PC-9 (cell line): ENCODE measurements at regions not wholly inside any gene's neighbourhood (a gene's known extent, or its start where the extent isn't known, plus 50 kb on each side); places are given as distances from the start of the nearest gene placed in this dataset.

ENCODE experiments used
- BruUV-seq: library from RNA; stranded (reverse); fragments of 400-500 nt; replicated peaks from 2 replicates; lab custom pipeline; 2021; lab: Mats Ljungman, UMichigan
- CTCF ChIA-PET: fragments of 300-600 bp; sonication (Branson Sonifier 250); formaldehyde crosslinking; loops from one replicate; lab custom pipeline; 2022; ENCODE audit warnings: antibody characterized with exemption; lab: Charles Lee
- POLR2A ChIA-PET: fragments of 300-600 bp; sonication (Branson Sonifier 250); formaldehyde crosslinking; loops from one replicate; lab custom pipeline; 2022; ENCODE audit warnings: antibody characterized with exemption; ENCODE audit not compliant: unreplicated experiment; lab: Charles Lee
- DNase-seq, 2 experiments: peaks; one replicate each; pipeline versions ENCODE4 v3.0.0 to v3.0.0-alpha.2; 2015 to 2022; ENCODE audit warnings: mixed read lengths in 1 of 2
- H2AFZ ChIP-seq: fragments of 200-600 bp; sonication (generic); 2 replicates; pipeline ENCODE4 v1.8.1; 2017; ENCODE audit warnings: antibody characterized with exemption
- H3F3A ChIP-seq: fragments of 200-600 bp; sonication (generic); 2 replicates; pipeline ENCODE4 v1.8.1; 2017; ENCODE audit warnings: antibody characterized with exemption, mild to moderate bottlenecking, low read depth; ENCODE audit not compliant: insufficient read depth
- H3K27ac ChIP-seq: fragments of 200-600 bp; sonication (generic); 2 replicates; pipeline ENCODE4 v1.6.1; 2016; ENCODE audit warnings: mixed run types
- H3K27me3 ChIP-seq: fragments of 200-600 bp; sonication (generic); 2 replicates; pipeline ENCODE4 v1.6.1; 2016; ENCODE audit warnings: low read depth, mixed run types; ENCODE audit not compliant: insufficient read depth
- H3K36me3 ChIP-seq: fragments of 200-600 bp; sonication (generic); 2 replicates; pipeline ENCODE4 v1.6.1; 2016; ENCODE audit warnings: low read depth, mixed run types
- H3K4me1 ChIP-seq: fragments of 200-600 bp; sonication (generic); replicated peaks from 2 replicates; pipeline ENCODE4 v1.6.1; 2016; ENCODE audit warnings: mixed run types; ENCODE audit not compliant: insufficient read depth
- H3K4me2 ChIP-seq: fragments of 200-600 bp; sonication (generic); 2 replicates; pipeline ENCODE4 v1.6.1; 2017; ENCODE audit warnings: mixed run types
- H3K4me3 ChIP-seq: fragments of 200-600 bp; sonication (generic); 2 replicates; pipeline ENCODE4 v1.6.1; 2016; ENCODE audit warnings: mixed run types
- H3K79me2 ChIP-seq: fragments of 200-600 bp; sonication (generic); 2 replicates; pipeline ENCODE4 v1.6.1; 2017; ENCODE audit warnings: low read depth, mixed run types
- H3K9me2 ChIP-seq: fragments of 200-600 bp; sonication (generic); 2 replicates; pipeline ENCODE4 v1.8.1; 2017; ENCODE audit warnings: mild to moderate bottlenecking; ENCODE audit not compliant: insufficient read depth
- H3K9me3 ChIP-seq: fragments of 200-600 bp; sonication (generic); 2 replicates; pipeline ENCODE4 v1.8.1; 2016; ENCODE audit warnings: low read depth; ENCODE audit not compliant: insufficient read depth
- H4K20me1 ChIP-seq: fragments of 200-600 bp; sonication (generic); 2 replicates; pipeline ENCODE4 v1.8.1; 2017; ENCODE audit not compliant: insufficient read depth
- EZH2 ChIP-seq: fragments of 200-600 bp; sonication (generic); IDR thresholded peaks from 2 replicates; pipeline ENCODE4 v1.8.0; 2017; ENCODE audit warnings: antibody characterized with exemption, low read depth
- intact Hi-C: fragments of 100-400 bp; cut with micrococcal nuclease; formaldehyde crosslinking; loops from one replicate; pipeline ENCODE4 v1.10.0; 2022; ENCODE audit not compliant: unreplicated experiment
- TF ChIP-seq, protein P1 (sequence below): fragments of 200-600 bp; sonication (generic); conservative IDR thresholded peaks from 2 replicates; pipeline ENCODE4 v1.6.1; 2017; ENCODE audit warnings: mixed run types, antibody characterized with exemption, mild to moderate bottlenecking, moderate library complexity

DNA sequence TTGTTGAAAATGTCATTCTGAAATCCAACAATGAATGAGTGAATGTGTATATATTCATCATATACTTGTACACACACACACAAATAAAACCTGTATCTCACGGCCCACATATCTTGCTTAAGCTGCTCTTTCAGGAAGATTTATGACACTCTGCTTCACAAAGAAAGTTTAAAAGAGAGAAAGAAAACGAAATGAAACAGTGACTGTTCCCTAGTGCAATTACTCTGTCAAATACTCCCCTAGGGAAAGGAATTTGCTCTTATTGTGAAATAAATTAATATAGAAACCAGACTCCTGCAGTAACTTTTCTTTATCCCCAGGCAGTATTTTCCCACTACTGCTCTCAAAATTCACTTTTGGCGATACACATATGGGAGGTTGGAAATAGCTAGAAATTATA is 329.1 kb downstream of the VPS13C start:
- H3K9me3 ChIP-seq: no peaks in the 10 kb centered on the region
- no peak overlapping the region for H2AFZ ChIP-seq
- H3K9me2 ChIP-seq: no peaks in the 10 kb centered on the region
- intact Hi-C loops: no loop called here
- ChIA-PET POLR2A (no interaction called here), CTCF (no interaction called here)
- H3K36me3 ChIP-seq: no peaks in the 10 kb centered on the region
- no peaks in the 10 kb centered on the region for H3K27me3 ChIP-seq
- no peak overlapping the region for H3K27ac ChIP-seq
- BruUV-seq: no TSS peak
- H3K79me2 ChIP-seq: no peaks in the 10 kb centered on the region
- no peak for DNase-seq
- no peak overlapping the region for H3K4me3 ChIP-seq
- H3K4me1 ChIP-seq: no peaks in the 10 kb centered on the region
- no peak for TF ChIP-seq EZH2
- TF ChIP-seq, protein P1, sequence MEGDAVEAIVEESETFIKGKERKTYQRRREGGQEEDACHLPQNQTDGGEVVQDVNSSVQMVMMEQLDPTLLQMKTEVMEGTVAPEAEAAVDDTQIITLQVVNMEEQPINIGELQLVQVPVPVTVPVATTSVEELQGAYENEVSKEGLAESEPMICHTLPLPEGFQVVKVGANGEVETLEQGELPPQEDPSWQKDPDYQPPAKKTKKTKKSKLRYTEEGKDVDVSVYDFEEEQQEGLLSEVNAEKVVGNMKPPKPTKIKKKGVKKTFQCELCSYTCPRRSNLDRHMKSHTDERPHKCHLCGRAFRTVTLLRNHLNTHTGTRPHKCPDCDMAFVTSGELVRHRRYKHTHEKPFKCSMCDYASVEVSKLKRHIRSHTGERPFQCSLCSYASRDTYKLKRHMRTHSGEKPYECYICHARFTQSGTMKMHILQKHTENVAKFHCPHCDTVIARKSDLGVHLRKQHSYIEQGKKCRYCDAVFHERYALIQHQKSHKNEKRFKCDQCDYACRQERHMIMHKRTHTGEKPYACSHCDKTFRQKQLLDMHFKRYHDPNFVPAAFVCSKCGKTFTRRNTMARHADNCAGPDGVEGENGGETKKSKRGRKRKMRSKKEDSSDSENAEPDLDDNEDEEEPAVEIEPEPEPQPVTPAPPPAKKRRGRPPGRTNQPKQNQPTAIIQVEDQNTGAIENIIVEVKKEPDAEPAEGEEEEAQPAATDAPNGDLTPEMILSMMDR: no peak
- H3F3A ChIP-seq: no peaks in the 10 kb centered on the region
- no peak overlapping the region for H3K4me2 ChIP-seq
- H4K20me1 ChIP-seq: no peaks in the 10 kb centered on the region

- Histone ChIP-seq H3F3A (no peaks in the 10 kb centered on the region), H2AFZ (no peak overlapping the region), H3K9me2 (no peaks in the 10 kb centered on the region), H3K4me2 (no peak overlapping the region), H3K36me3 (no peaks in the 10 kb centered on the region), H3K27me3 (peaks cover under 1% of the 10 kb centered on the region; the same call in 1 of the 2 replicates), H3K79me2 (no peaks in the 10 kb centered on the region), H3K4me1 (no peaks in the 10 kb centered on the region), H3K4me3 (no peak overlapping the region), H4K20me1 (no peaks in the 10 kb centered on the region), H3K9me3 (no peaks in the 10 kb centered on the region), H3K27ac (no peak overlapping the region)
- POLR2A ChIA-PET: no interaction called here
- intact Hi-C loops: no loop called here
- no TSS peak for BruUV-seq
- CTCF ChIA-PET: no interaction called here
- TF ChIP-seq, protein P1: no peak
- no peak for TF ChIP-seq EZH2
- DNase-seq: no peak
These were observed 330.6 kb downstream of the VPS13C start for GRCh38 chr15:61729646-61730045.

- Histone ChIP-seq H2AFZ (no peak overlapping the region), H3K4me1 (no peaks in the 10 kb centered on the region), H4K20me1 (no peaks in the 10 kb centered on the region), H3F3A (no peaks in the 10 kb centered on the region), H3K36me3 (no peaks in the 10 kb centered on the region), H3K27ac (no peak overlapping the region), H3K27me3 (peaks cover 32% of the 10 kb centered on the region), H3K4me3 (no peak overlapping the region), H3K4me2 (no peak overlapping the region), H3K9me2 (no peaks in the 10 kb centered on the region), H3K9me3 (no peaks in the 10 kb centered on the region), H3K79me2 (no peaks in the 10 kb centered on the region)
- TF ChIP-seq, protein P1: no peak
- TF ChIP-seq EZH2: no peak
- intact Hi-C loops: no loop called here
- no peak for DNase-seq
- POLR2A ChIA-PET: no interaction called here
- no TSS peak for BruUV-seq
- CTCF ChIA-PET: no interaction called here
These were observed 334.1 kb downstream of the VPS13C start for GRCh38 chr15:61726166-61726565.
